Motor neuron (in vitro differentiated cells): ENCODE measurements at regions not wholly inside any gene's neighbourhood (a gene's known extent, or its start where the extent isn't known, plus 50 kb on each side); places are given as distances from the start of the nearest gene placed in this dataset.
"Not testable (repeated sequence)": the region's sequence is repeated elsewhere in the genome, so short reads cannot be mapped to it uniquely, and the experiment has no call there.

ENCODE experiments used
- ATAC-seq, 8 experiments: fragments of 200-7000 bp; cut with Tn5 transposase; replicated peaks in 6 of 8; 2 replicates each; pipeline ENCODE4 v1.8.0; 2021; ENCODE audit warnings: mild to moderate bottlenecking in 8 of 8, moderate library complexity in 8 of 8
- H3K27ac ChIP-seq, 2 donors: fragments of 250-450 bp; sonication (Bioruptor Pico); 2 replicates each; pipeline ENCODE4 v1.9.0; 2021; ENCODE audit warnings: antibody characterized with exemption in 2 of 2, mild to moderate bottlenecking in 2 of 2, moderate library complexity in 1 of 2
- H3K4me1 ChIP-seq, 2 donors: fragments of 250-450 bp; sonication (Bioruptor Pico); replicated peaks in 1 of 2; 2 replicates each; pipeline ENCODE4 v1.6.1; 2021; ENCODE audit warnings: antibody characterized with exemption in 2 of 2, mild to moderate bottlenecking in 2 of 2, moderate library complexity in 1 of 2
- H3K4me3 ChIP-seq, 5 donors: fragments of 250-450 bp; sonication (Bioruptor Pico); 2 replicates each; pipeline ENCODE4 v1.9.0; 2021; ENCODE audit warnings: antibody characterized with exemption in 5 of 5, mild to moderate bottlenecking in 5 of 5, moderate library complexity in 4 of 5
- WGBS, 10 experiments: fragments of 450-650 bp; shearing (Covaris generic); methylation state at CpG; one replicate each; pipeline ENCODE4 v1.0.0; 2022; 5-methylcytosine and 5-hydroxymethylcytosine counted together
- in situ Hi-C, 9 experiments: fragments of 400-800 bp; cut with MboI; loops; one replicate each; pipeline ENCODE4 v1.15.0; 2021; ENCODE audit warnings: low sequenced_read_pairs in 9 of 9, low pct_unique_long_range_greater_than_20kb in 2 of 9; ENCODE audit not compliant: unreplicated experiment in 9 of 9

DNA sequence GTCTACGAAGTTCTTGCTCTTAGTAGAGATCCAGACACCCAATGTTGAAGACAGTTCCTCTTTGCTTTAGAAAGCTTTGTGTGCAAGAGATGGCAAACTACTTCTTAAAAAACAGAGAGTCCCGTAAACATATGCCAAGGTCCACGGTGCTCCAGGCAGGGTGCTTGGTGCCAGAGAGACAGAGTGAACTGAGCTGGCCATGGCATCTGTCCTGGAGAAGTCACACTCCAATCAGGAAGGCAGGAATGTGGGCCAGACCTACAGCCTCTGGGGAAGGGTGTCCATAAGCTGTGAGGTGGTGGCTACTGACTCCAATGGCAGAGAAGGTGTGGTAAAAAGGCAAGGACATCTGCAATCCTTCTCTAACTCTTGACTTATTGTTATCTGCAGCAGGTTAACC is 242.0 kb upstream of the PLGLB2 start:
- H3K4me1 ChIP-seq, H3K27ac ChIP-seq, H3K4me3 ChIP-seq, ATAC-seq, in situ Hi-C loops: not testable (repeated sequence)
- WGBS, 10 experiments = no CpG with 5 or more reads among the region's 3 CpGs

DNA sequence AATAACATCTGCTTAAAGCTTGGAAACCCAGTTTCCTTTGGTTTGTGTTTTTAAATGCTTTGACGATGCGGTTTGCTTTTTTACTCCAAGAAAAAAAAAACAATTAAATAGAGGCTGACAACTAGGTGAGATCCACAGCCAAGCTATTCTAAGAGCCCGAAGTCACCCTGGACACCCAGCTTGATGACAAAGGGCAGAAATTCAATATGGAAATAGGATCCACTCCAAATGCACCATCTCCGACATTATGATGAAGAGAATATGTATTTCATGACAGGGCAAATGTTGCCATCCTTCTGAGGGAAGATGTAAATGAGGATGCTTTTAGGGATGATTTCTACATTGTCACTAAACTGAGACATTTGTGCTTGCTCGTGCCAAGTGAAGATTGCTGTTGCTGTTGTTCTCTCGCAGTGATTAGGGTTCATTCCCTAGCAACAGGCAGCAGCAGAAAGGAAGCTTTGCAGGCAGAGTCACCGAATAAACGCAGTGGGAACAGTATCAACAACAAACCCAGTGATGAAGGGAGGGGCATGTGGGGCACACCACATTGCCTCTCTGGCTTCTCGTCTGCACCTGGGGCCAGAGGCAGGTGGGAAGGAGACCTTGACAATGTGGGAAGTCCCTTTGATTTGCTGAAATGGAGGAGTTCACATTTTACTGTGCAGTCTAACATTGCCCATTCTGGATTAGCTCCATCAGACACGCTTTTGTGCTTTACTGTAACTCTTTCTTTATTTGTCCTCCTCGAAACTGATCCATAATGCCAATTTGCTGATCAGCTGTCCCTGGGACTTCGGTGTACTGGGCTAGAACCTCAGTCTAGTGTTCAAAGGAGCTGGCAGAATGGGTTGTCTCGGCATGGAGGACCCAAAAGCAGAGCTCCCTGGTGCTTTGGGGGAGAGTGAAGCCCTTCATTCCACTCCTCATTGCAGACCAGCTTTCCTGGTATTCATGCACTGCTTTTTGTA is 240.2 kb upstream of the PLGLB2 start:
- H3K4me1 ChIP-seq, H3K27ac ChIP-seq, in situ Hi-C loops, H3K4me3 ChIP-seq: not testable (repeated sequence)
- WGBS, 10 experiments = no CpG with 5 or more reads among the region's 13 CpGs
- peak; percentile 59 to 91 (median 83) for ATAC-seq

DNA sequence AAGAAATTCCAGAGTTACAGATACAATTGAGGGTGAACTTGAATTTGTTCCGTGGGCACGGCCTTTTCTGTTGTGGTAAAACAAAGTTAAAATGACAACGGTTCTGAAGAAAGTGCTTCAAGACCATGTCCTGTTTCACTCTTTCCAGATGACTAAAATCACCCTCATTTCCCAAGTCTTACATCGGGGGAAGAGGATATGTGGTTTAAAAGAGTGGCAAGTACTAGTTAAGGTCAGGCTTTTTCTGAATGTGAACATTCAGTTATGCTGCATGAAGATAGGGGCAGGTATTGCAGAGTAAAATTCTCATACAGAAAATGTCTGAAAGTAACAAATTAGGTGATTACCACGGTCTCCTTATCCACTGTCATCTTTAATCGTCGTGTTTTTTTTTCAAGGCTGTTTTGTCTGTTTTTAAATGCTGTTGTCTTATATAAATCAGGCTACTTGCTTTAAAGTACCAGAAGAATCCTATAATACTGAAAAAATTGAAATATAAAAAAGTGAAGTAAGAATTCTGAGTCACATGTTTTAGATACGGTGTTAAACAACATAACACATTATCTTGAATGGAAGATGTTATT is 236.6 kb upstream of the PLGLB2 start:
- H3K27ac ChIP-seq, H3K4me1 ChIP-seq, H3K4me3 ChIP-seq, in situ Hi-C loops, ATAC-seq: not testable (repeated sequence)
- WGBS, 10 experiments = no CpG with 5 or more reads among the region's 8 CpGs

DNA sequence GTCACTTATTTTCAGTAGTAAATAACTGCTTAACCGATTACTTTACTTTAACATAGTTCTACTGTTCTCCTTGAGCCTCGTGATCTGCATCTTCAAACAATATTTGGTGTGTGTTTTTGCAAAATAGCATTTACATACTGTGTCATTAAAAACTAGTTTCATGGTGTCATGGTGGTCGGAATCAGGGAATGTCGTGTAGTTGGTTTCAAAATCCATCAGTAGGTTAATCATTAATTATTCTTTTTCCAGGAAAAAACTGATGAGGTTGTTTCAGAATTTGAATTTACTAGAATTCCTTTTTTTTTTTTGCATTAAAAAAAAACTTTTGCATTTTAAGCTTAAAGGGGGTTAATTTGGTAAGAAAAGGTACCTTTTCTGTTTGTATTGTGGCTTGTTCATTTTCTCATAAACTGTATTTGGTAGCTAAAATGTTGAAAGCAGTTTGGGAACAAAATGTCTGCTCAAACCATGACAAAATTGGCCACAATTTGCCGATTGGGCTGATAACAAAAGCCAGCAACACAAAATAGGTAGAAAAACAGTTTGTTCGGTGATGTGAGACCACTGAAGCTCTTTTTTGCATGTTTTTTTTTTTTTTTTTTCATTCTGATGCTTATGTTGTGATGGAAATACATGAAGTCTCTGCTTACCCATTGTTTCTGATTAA is 234.9 kb upstream of the PLGLB2 start:
- WGBS, 10 experiments = no CpG with 5 or more reads among the region's 6 CpGs
- H3K4me1 ChIP-seq, ATAC-seq, in situ Hi-C loops, H3K4me3 ChIP-seq, H3K27ac ChIP-seq: not testable (repeated sequence)

GRCh38 chr2:87514034-87514433 is 233.9 kb upstream of the PLGLB2 start:
- ATAC-seq, H3K27ac ChIP-seq, in situ Hi-C loops, H3K4me1 ChIP-seq, H3K4me3 ChIP-seq: not testable (repeated sequence)
- WGBS, 10 experiments = no CpG with 5 or more reads among the region's 5 CpGs

- no CpG with 5 or more reads among the region's 7 CpGs for WGBS, 10 experiments
- ATAC-seq = peak in 2 of 8 experiments; percentile 19 to 31
These were observed 233.4 kb upstream of the PLGLB2 start for GRCh38 chr2:87514515-87514914.

DNA sequence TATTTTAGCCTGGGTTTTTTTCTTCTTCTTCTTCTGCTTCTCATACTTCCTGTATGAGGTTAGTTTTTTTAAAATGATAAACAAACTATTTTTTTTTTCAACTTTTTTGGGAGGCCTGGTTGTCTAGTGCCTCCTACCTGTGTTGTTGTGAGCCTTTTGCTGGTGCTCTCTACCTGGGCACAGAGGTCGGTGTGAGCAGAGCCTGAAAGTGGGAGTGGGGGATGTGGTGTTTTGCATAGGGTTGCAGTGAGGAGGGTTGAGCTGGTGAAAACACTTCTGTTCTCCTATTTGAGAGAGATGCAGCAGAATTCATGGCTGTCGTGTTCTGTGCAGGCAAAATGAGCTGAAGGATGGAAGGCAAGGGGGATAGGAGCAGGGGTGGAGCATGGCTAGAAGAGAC is 232.7 kb upstream of the PLGLB2 start:
- WGBS, 10 experiments = no CpG with 5 or more reads among the region's 2 CpGs
- in situ Hi-C loops, H3K4me1 ChIP-seq, ATAC-seq, H3K4me3 ChIP-seq, H3K27ac ChIP-seq: not testable (repeated sequence)

More at GRCh38 chr2:87514515-87514914, 233.4 kb upstream of the PLGLB2 start:
- H3K4me3 ChIP-seq, H3K27ac ChIP-seq, H3K4me1 ChIP-seq, in situ Hi-C loops: not testable (repeated sequence)

GRCh38 chr2:87515875-87516274 is 232.0 kb upstream of the PLGLB2 start:
- H3K4me3 ChIP-seq, ATAC-seq, H3K27ac ChIP-seq, H3K4me1 ChIP-seq, in situ Hi-C loops: not testable (repeated sequence)
- WGBS, 10 experiments = no CpG with 5 or more reads among the region's 3 CpGs

DNA sequence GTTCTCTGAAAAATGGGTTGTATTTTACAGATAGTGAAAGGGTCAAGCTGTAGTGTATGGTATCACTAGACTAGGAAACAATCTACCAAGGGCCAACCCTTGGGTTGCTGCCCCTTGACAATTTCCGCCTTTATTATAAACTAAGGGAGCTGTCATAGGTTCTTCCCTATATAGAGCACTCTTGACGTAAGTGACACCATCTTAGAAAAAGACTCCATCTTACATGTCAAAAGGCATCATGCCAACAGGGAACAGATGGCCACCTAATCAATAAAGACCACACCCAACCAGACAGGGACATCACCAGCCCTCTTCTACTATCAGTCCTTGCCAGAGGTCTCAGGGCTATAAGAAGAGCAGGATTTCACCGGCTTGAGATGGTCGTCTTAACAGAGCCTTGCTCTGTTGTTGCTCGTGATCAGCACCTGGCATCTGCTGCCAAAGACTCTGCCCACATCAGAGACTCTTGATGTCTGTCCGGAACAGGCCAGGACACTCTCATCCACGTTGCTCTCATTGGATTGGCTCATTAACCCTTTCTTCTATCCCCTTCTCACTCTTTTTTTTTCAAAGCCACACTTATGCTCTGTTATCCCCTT is 231.4 kb upstream of the PLGLB2 start:
- H3K4me3 ChIP-seq, in situ Hi-C loops, H3K4me1 ChIP-seq, ATAC-seq, H3K27ac ChIP-seq: not testable (repeated sequence)
- WGBS, 10 experiments = no CpG with 5 or more reads among the region's 7 CpGs

- H3K27ac ChIP-seq, H3K4me3 ChIP-seq, ATAC-seq, in situ Hi-C loops, H3K4me1 ChIP-seq: not testable (repeated sequence)
- no CpG with 5 or more reads among the region's 7 CpGs for WGBS, 10 experiments
These were observed 230.4 kb upstream of the PLGLB2 start for GRCh38 chr2:87517438-87517837.

DNA sequence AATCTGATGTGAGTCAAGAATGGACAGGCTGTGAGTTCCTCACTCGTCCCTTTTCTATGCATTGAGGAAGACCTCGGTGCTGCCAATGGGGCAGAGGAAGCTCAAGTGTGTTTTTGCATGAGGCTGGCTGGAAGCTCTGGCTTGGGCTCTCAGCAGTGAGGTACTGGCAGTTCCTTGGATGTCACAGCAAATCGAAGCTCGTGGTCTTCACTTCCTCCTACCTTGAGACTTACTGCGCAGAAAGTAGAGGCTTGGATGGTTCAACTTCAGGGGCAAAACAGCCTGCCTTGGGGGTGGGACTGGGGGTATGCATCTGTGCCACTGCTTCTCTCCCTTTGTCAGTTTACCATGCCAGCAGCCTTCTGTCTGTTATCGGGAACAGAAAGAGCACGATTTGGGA is 229.8 kb upstream of the PLGLB2 start:
- H3K4me1 ChIP-seq, ATAC-seq, H3K4me3 ChIP-seq, H3K27ac ChIP-seq, in situ Hi-C loops: not testable (repeated sequence)
- 95% methylated on average over 4 of the region's 7 CpGs; no CpG with 5 or more reads in 9 of the 10 experiments for WGBS, 10 experiments

DNA sequence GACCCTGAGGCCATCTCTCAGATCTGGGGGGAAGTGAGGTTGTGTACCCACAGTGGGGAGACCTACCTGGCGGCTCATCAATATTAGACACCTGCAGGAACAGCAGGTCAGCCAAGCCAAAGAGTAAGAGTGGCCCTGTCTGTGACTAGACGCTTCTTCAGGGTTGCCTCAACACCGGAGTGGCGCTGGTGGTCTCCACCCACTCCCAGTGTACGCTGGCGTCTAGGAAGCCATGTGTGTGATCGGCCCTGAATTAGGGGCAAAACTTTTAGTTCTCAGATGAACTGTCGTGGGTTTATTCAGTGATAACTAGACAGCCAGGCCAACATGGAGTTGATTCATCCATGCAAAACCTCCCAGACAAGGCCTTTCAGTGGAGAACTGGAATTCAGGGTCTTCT is 229.3 kb upstream of the PLGLB2 start:
- H3K27ac ChIP-seq, H3K4me1 ChIP-seq, in situ Hi-C loops, ATAC-seq, H3K4me3 ChIP-seq: not testable (repeated sequence)
- WGBS, 10 experiments = no CpG with 5 or more reads among the region's 8 CpGs
